Fibroblast of lung (primary cell): ENCODE measurements at regions not wholly inside any gene's neighbourhood (a gene's known extent, or its start where the extent isn't known, plus 50 kb on each side); places are given as distances from the start of the nearest gene placed in this dataset.

ENCODE experiments used
- DNase-seq, 2 donors: peaks; one replicate each; pipeline versions ENCODE4 v3.0.0 to v3.0.0-alpha.2; 2010; ENCODE audit warnings: low read depth in 2 of 2
- H2AFZ ChIP-seq: 2 replicates; pipeline ENCODE4 v1.5.1; 2012; ENCODE audit warnings: low read length, control low read depth, inconsistent platforms
- H3K27ac ChIP-seq: 2 replicates; pipeline ENCODE4 v1.5.1; 2011; ENCODE audit warnings: low read length, control low read depth; ENCODE audit not compliant: insufficient read depth
- H3K27me3 ChIP-seq: 2 replicates; pipeline ENCODE4 v1.5.1; 2011; ENCODE audit warnings: mild to moderate bottlenecking, low read length; ENCODE audit not compliant: control insufficient read depth, insufficient read depth
- H3K36me3 ChIP-seq: 2 replicates; pipeline ENCODE4 v1.5.1; 2011; ENCODE audit warnings: low read length; ENCODE audit not compliant: control insufficient read depth, insufficient read depth
- H3K4me1 ChIP-seq: 2 replicates; pipeline ENCODE4 v1.5.1; 2011; ENCODE audit warnings: low read length; ENCODE audit not compliant: control insufficient read depth, insufficient read depth; ENCODE audit errors: extremely low read depth
- H3K4me2 ChIP-seq: 2 replicates; pipeline ENCODE4 v1.5.1; 2011; ENCODE audit warnings: low read length, control low read depth; ENCODE audit not compliant: insufficient read depth; ENCODE audit errors: extremely low read depth
- H3K4me3 ChIP-seq, 4 experiments: fragments of 200-600 bp in 1 of 4; sonication (generic) in 1 of 4; replicated peaks in 1 of 4; 2 replicates each; pipeline ENCODE4 v1.5.1; 2011 to 2016; ENCODE audit warnings: low read length in 4 of 4, low read depth in 3 of 4, mild to moderate bottlenecking in 3 of 4, control low read depth in 2 of 4, inconsistent platforms in 1 of 4, mixed read lengths in 1 of 4; ENCODE audit not compliant: insufficient read depth in 1 of 4; ENCODE audit errors: control extremely low read depth in 1 of 4
- H3K79me2 ChIP-seq: 2 replicates; pipeline ENCODE4 v1.5.1; 2012; ENCODE audit warnings: mild to moderate bottlenecking, low read length, inconsistent platforms; ENCODE audit not compliant: control insufficient read depth, insufficient read depth
- H3K9ac ChIP-seq: 2 replicates; pipeline ENCODE4 v1.5.1; 2011; ENCODE audit warnings: mild to moderate bottlenecking, low read length, control low read depth; ENCODE audit not compliant: insufficient read depth
- H3K9me3 ChIP-seq: 2 replicates; pipeline ENCODE4 v1.5.1; 2012; ENCODE audit warnings: low read depth, low read length; ENCODE audit not compliant: control insufficient read depth, insufficient read depth
- H4K20me1 ChIP-seq: 2 replicates; pipeline ENCODE4 v1.5.1; 2011; ENCODE audit warnings: low read length; ENCODE audit not compliant: control insufficient read depth, insufficient read depth; ENCODE audit errors: extremely low read depth
- EZH2 ChIP-seq: IDR thresholded peaks from 2 replicates; pipeline ENCODE4 v1.5.1; 2012; ENCODE audit warnings: low read length, control low read depth, mild to moderate bottlenecking; ENCODE audit errors: missing control alignments
- TF ChIP-seq, protein P1 (sequence below), 2 donors: IDR thresholded peaks in 1 of 2; conservative IDR thresholded peaks in 1 of 2; 1 replicate in 1 of 2; 2 replicates in 1 of 2; pipeline ENCODE4 v1.5.1; 2011 to 2012; ENCODE audit warnings: low read length in 2 of 2, control low read depth in 1 of 2, inconsistent platforms in 1 of 2, low read depth in 1 of 2, mild to moderate bottlenecking in 1 of 2

DNA sequence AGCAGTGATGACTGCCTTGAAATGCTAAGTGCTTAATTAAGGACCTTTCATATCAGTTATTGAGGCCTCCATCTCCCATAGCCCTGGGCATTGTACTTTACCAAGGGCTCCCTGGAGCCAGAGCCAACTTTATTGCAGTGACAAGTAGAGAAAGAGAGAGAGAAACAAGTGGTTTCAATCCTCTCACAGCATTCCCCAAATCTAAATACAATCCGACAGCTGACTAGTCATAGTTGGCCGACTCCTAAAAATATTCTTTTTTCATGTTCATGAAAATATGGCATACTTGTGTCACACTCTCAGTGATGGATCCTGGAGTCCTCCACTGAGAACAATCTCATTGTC is 127.0 kb upstream of the TFAP2D start:
- H3K27ac ChIP-seq = no peak overlapping the region
- H3K9me3 ChIP-seq = no peaks in the 10 kb centered on the region
- H3K9ac ChIP-seq = no peak overlapping the region
- no peaks in the 10 kb centered on the region for H3K36me3 ChIP-seq
- H4K20me1 ChIP-seq = no peaks in the 10 kb centered on the region
- no peak overlapping the region for H3K4me3 ChIP-seq
- TF ChIP-seq EZH2 = no peak
- TF ChIP-seq, protein P1, sequence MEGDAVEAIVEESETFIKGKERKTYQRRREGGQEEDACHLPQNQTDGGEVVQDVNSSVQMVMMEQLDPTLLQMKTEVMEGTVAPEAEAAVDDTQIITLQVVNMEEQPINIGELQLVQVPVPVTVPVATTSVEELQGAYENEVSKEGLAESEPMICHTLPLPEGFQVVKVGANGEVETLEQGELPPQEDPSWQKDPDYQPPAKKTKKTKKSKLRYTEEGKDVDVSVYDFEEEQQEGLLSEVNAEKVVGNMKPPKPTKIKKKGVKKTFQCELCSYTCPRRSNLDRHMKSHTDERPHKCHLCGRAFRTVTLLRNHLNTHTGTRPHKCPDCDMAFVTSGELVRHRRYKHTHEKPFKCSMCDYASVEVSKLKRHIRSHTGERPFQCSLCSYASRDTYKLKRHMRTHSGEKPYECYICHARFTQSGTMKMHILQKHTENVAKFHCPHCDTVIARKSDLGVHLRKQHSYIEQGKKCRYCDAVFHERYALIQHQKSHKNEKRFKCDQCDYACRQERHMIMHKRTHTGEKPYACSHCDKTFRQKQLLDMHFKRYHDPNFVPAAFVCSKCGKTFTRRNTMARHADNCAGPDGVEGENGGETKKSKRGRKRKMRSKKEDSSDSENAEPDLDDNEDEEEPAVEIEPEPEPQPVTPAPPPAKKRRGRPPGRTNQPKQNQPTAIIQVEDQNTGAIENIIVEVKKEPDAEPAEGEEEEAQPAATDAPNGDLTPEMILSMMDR (conservative IDR thresholded peaks at IDR 0.05 in 1 of 2, IDR thresholded peaks at IDR 0.05 in 1 of 2; ENCODE audit: low read depth in 1 of 2, low read length in 2 of 2) = no peak
- no peaks in the 10 kb centered on the region for H3K4me1 ChIP-seq
- no peaks in the 10 kb centered on the region for H3K79me2 ChIP-seq
- no peak overlapping the region for H2AFZ ChIP-seq
- no peaks in the 10 kb centered on the region for H3K27me3 ChIP-seq
- no peak overlapping the region for H3K4me2 ChIP-seq
- DNase-seq = peak in 1 of 2 donors; percentile 11

DNA sequence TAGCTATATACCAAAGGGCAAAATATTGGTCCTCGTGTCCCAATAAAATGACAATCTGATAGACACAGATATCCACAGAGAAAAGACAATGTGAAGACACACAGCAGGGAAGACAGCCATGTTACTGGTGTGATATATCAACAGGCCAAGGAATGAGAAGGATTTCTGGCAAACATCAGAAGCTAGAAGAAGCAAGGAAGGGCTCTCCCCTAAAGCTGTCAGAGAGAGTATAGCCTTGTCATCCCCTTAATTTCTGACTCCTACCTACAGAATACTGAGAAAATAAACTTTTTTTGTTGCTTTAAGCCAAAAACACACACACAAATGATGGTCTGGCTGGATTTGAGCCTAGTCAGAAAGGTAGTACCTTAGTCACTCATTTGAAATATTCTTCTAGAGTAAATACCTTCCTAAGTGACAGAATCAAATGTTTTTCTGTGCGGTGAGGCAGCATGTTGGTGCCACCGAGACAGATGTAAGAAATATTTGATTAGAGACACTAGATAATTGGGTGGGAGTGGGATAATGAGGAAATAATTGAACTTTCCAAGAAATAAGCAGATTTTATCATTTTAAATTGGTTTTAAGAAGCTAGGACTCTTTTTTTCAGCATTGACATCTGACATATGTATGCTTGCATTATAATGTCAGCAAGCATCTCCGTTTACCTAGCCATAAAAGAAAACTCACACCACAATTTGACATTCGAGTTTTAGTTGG is 123.4 kb upstream of the TFAP2D start:
- TF ChIP-seq EZH2 = no peak
- TF ChIP-seq, protein P1 (conservative IDR thresholded peaks at IDR 0.05 in 1 of 2, IDR thresholded peaks at IDR 0.05 in 1 of 2; ENCODE audit: low read depth in 1 of 2, low read length in 2 of 2) = no peak
- Histone ChIP-seq H2AFZ (no peak overlapping the region), H3K4me2 (no peak overlapping the region), H3K4me1 (no peaks in the 10 kb centered on the region), H4K20me1 (no peaks in the 10 kb centered on the region), H3K27ac (no peak overlapping the region), H3K79me2 (no peaks in the 10 kb centered on the region), H3K9me3 (no peaks in the 10 kb centered on the region), H3K27me3 (no peaks in the 10 kb centered on the region), H3K4me3 (no peak overlapping the region), H3K36me3 (no peaks in the 10 kb centered on the region), H3K9ac (no peak overlapping the region)
- no peak for DNase-seq

DNA sequence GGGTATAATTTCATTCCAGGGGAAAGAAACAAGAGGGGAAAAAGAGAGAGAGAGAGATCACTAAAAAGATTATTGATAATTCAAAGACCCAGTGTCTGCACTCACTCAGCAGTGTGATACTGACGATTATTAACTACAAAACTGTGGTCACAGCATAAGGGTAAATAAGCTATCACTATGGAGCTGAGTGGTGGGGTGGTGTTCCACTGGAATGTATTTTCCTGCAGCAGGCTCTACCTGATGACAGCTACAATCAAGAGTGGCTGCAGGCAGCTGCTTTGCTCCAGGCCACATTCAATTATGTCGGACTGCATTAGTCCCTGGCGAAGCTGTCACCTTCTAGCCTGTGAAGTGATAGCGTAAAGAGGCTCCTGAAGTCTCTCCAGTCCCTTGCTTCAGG is 122.2 kb upstream of the TFAP2D start:
- Histone ChIP-seq H3K36me3 (no peaks in the 10 kb centered on the region), H3K27ac (no peak overlapping the region), H3K9me3 (no peaks in the 10 kb centered on the region), H3K79me2 (no peaks in the 10 kb centered on the region), H3K27me3 (no peaks in the 10 kb centered on the region), H3K4me3 (no peak overlapping the region), H2AFZ (no peak overlapping the region), H3K9ac (no peak overlapping the region), H3K4me2 (no peak overlapping the region), H3K4me1 (no peaks in the 10 kb centered on the region), H4K20me1 (no peaks in the 10 kb centered on the region)
- TF ChIP-seq EZH2 = no peak
- TF ChIP-seq, protein P1 (conservative IDR thresholded peaks at IDR 0.05 in 1 of 2, IDR thresholded peaks at IDR 0.05 in 1 of 2; ENCODE audit: low read depth in 1 of 2, low read length in 2 of 2) = no peak
- DNase-seq = no peak
